ENCODE measurements at regions not wholly inside any gene's neighbourhood (a gene's known extent, or its start where the extent isn't known, plus 50 kb on each side); places are given as distances from the start of the nearest gene placed in this dataset.

GRCh38 chr12:88371416-88372183 is 208.7 kb downstream of the KITLG start:
- POLR2A ChIA-PET: no interaction called here
- TF ChIP-seq, protein P1, sequence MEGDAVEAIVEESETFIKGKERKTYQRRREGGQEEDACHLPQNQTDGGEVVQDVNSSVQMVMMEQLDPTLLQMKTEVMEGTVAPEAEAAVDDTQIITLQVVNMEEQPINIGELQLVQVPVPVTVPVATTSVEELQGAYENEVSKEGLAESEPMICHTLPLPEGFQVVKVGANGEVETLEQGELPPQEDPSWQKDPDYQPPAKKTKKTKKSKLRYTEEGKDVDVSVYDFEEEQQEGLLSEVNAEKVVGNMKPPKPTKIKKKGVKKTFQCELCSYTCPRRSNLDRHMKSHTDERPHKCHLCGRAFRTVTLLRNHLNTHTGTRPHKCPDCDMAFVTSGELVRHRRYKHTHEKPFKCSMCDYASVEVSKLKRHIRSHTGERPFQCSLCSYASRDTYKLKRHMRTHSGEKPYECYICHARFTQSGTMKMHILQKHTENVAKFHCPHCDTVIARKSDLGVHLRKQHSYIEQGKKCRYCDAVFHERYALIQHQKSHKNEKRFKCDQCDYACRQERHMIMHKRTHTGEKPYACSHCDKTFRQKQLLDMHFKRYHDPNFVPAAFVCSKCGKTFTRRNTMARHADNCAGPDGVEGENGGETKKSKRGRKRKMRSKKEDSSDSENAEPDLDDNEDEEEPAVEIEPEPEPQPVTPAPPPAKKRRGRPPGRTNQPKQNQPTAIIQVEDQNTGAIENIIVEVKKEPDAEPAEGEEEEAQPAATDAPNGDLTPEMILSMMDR (IDR thresholded peaks at IDR 0.05): no peak
- intact Hi-C loops (cut with micrococcal nuclease): no loop called here
- DNase-seq (no peak), ATAC-seq (no peak)
- Mint-ChIP-seq H3K4me1 (ENCODE audit: low read depth) (no peaks in the 10 kb centered on the region), H3K27ac (no peak overlapping the region), H3K4me3 (no peak overlapping the region), H3K9me3 (no peaks in the 10 kb centered on the region), H3K27me3 (no peaks in the 10 kb centered on the region), H3K36me3 (ENCODE audit: low read depth) (no peaks in the 10 kb centered on the region)
- CTCF ChIA-PET: no interaction called here

DNA sequence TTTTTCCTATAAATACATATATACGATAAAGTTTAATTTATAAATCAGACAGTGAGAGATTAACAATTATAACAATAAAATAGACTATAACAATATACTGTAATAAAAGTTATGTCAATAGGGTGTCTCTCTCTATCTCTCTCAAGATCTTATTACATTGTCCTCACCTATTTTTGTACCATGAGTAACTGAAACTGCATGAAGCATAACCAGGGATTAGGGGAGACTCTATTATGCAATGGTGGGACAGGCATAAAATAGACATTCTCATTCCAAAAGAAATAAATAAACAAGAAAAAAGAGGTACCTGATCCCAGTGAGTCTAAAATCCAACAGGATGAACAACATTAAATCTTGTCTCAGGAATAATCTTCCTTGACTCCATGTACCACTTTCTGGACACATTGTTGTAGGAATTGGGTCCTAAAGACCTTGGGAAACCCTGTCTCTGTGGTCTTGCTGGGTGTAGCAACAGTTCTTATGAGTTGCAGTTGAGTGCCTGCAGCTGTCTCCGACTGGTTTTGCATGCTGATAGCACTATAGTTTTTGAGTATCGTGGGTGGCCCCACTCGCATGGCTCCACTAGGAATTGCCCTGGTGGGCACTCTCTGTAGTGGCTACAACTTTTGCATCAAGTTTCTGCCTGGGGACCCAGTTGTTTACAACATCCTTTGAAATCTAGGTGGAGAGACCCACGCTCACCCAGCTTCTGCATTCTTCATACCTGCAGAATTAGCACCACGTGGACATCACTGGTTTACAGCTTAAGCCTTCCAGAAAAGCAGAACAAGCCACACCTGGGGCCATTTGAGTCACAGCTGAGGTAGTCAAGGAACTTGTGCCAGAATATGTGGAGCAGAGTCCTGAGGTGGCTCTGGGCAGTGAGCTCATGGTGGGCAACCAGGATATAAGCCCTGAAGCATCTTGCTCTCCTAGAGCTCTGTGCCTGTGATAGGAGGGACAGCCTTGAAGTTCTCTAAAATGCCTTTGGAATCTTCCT is 204.7 kb downstream of the KITLG start:
- TF ChIP-seq, protein P1 (IDR thresholded peaks at IDR 0.05): no peak
- Mint-ChIP-seq H3K9me3 (no peaks in the 10 kb centered on the region), H3K36me3 (ENCODE audit: low read depth) (no peaks in the 10 kb centered on the region), H3K4me1 (ENCODE audit: low read depth) (no peaks in the 10 kb centered on the region), H3K4me3 (no peak overlapping the region), H3K27ac (no peak overlapping the region), H3K27me3 (no peaks in the 10 kb centered on the region)
- ChIA-PET CTCF (no interaction called here), POLR2A (no interaction called here)
- no peak for ATAC-seq
- intact Hi-C loops (cut with micrococcal nuclease): no loop called here
- DNase-seq: no peak

GRCh38 chr12:88377973-88378372 is 202.3 kb downstream of the KITLG start:
- Mint-ChIP-seq H3K27me3 (no peaks in the 10 kb centered on the region), H3K36me3 (ENCODE audit: low read depth) (no peaks in the 10 kb centered on the region), H3K27ac (no peak overlapping the region), H3K9me3 (no peaks in the 10 kb centered on the region), H3K4me3 (no peak overlapping the region), H3K4me1 (ENCODE audit: low read depth) (no peaks in the 10 kb centered on the region)
- ATAC-seq (no peak), DNase-seq (no peak)
- ChIA-PET POLR2A (interaction anchor here (0.9 kb wide), 1 partner anchor 11 kb away, joined by 3 read pairs; no protein-coding TSS in a partner anchor), CTCF (no interaction called here)
- intact Hi-C loops (cut with micrococcal nuclease): no loop called here
- TF ChIP-seq, protein P1 (IDR thresholded peaks at IDR 0.05): no peak

DNA sequence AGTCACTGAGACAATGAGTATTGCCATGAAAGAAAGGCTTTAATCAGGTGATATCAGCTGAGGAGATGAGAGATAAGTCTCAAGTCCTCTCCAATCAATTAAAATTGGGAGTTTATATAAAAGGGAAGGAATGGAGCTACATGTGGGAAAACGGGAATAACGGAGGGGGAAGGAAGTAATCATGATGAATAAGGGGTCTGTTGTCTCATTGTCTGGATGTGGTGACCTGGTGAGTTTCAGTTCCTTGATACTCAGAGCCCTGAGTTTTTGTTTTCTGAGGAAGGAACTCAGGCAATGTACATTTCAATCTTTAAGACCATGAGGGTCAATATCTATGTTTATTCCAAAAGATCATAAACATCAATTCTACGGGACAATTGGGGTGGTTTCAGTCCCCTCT is 198.8 kb downstream of the KITLG start:
- Mint-ChIP-seq H3K9me3 (no peaks in the 10 kb centered on the region), H3K36me3 (ENCODE audit: low read depth) (no peaks in the 10 kb centered on the region), H3K4me3 (no peak overlapping the region), H3K4me1 (ENCODE audit: low read depth) (no peaks in the 10 kb centered on the region), H3K27ac (no peak overlapping the region), H3K27me3 (peaks cover 2% of the 10 kb centered on the region)
- TF ChIP-seq, protein P1 (IDR thresholded peaks at IDR 0.05): no peak
- ATAC-seq (no peak), DNase-seq (no peak)
- ChIA-PET POLR2A (no interaction called here), CTCF (no interaction called here)
- intact Hi-C loops (cut with micrococcal nuclease): no loop called here

- Mint-ChIP-seq H3K36me3 (ENCODE audit: low read depth) (no peaks in the 10 kb centered on the region), H3K4me1 (ENCODE audit: low read depth) (no peaks in the 10 kb centered on the region), H3K9me3 (no peaks in the 10 kb centered on the region), H3K27ac (no peak overlapping the region), H3K27me3 (peaks cover 2% of the 10 kb centered on the region), H3K4me3 (no peak overlapping the region)
- TF ChIP-seq, protein P1 (IDR thresholded peaks at IDR 0.05): no peak
- ATAC-seq (no peak), DNase-seq (no peak)
- ChIA-PET POLR2A (no interaction called here), CTCF (interaction anchor here (0.9 kb wide), 1 partner anchor 19 kb away, joined by 3 read pairs; no protein-coding TSS in a partner anchor)
- intact Hi-C loops (cut with micrococcal nuclease): no loop called here
These were observed 196.9 kb downstream of the KITLG start for GRCh38 chr12:88383405-88383804.

Data from activated CD8-positive, alpha-beta T cell treated with anti-CD3 and anti-CD28 coated beads for 36 hours (primary cell).